BE2C (cell line): ENCODE measurements at regions not wholly inside any gene's neighbourhood (a gene's known extent, or its start where the extent isn't known, plus 50 kb on each side); places are given as distances from the start of the nearest gene placed in this dataset.

Source experiments
- DNase-seq: peaks from one replicate; pipeline ENCODE4 v3.0.0-alpha.2; 2020
- H3K27me3 ChIP-seq: fragments of 250-450 bp; sonication (Bioruptor Pico); 2 replicates; pipeline ENCODE4 v1.5.1; 2020; ENCODE audit warnings: mild to moderate bottlenecking
- H3K36me3 ChIP-seq: fragments of 250-450 bp; sonication (Bioruptor Pico); 2 replicates; pipeline ENCODE4 v1.5.1; 2020; ENCODE audit warnings: mild to moderate bottlenecking
- H3K4me1 ChIP-seq: fragments of 250-450 bp; sonication (Bioruptor Pico); 2 replicates; pipeline ENCODE4 v1.5.1; 2020
- H3K4me3 ChIP-seq: 2 replicates; pipeline ENCODE4 v1.5.1; 2011; ENCODE audit warnings: low read depth, low read length
- H3K9me3 ChIP-seq: fragments of 250-450 bp; sonication (Bioruptor Pico); 2 replicates; pipeline ENCODE4 v1.5.1; 2020
- TF ChIP-seq, protein P1 (sequence below): IDR thresholded peaks from 2 replicates; pipeline ENCODE4 v1.5.1; 2012; ENCODE audit warnings: mild to moderate bottlenecking, low read depth, low read length

DNA sequence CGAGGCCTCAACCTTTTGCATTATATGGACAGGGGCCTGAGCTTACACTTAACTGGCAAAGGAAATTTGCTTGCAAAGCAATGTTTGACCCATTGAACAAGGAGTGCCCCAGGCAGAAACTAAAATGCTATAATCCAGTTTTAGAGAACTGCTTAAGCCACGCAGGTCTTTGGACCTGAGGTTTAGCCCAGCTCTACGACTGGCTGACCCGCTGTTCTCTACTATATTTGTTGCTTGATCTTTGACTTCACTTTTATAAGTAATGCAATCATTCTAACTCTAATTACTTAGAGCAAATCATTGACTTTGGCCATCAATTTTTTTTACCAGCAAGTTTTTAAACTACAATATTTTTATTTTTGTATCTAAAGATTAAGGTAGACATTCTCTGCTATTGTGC lies 268.8 kb downstream of the MREG start:
- Histone ChIP-seq H3K4me3 (no peak overlapping the region), H3K9me3 (no peaks in the 10 kb centered on the region), H3K36me3 (no peaks in the 10 kb centered on the region), H3K4me1 (no peaks in the 10 kb centered on the region), H3K27me3 (no peaks in the 10 kb centered on the region)
- DNase-seq, result no peak
- TF ChIP-seq, protein P1, sequence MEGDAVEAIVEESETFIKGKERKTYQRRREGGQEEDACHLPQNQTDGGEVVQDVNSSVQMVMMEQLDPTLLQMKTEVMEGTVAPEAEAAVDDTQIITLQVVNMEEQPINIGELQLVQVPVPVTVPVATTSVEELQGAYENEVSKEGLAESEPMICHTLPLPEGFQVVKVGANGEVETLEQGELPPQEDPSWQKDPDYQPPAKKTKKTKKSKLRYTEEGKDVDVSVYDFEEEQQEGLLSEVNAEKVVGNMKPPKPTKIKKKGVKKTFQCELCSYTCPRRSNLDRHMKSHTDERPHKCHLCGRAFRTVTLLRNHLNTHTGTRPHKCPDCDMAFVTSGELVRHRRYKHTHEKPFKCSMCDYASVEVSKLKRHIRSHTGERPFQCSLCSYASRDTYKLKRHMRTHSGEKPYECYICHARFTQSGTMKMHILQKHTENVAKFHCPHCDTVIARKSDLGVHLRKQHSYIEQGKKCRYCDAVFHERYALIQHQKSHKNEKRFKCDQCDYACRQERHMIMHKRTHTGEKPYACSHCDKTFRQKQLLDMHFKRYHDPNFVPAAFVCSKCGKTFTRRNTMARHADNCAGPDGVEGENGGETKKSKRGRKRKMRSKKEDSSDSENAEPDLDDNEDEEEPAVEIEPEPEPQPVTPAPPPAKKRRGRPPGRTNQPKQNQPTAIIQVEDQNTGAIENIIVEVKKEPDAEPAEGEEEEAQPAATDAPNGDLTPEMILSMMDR, result no peak

DNA sequence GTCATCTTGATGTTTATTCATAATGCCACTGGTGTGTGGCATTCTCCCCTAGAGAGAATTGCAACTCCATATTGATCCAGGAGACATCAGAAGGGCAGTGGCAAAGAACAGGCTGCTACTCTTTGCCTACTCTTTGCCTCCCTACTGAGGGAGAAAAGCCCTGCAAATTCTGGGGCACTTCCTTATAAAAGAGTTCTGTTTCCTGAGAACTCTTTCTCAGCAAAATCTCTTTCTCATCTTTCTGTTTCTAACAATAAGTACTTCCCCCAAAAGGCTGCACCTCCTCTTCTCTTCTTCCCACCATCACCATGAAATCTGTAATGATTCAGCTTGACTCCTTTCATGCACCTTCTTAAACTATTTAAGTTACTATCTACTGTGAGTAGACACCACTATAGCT lies 270.3 kb downstream of the MREG start:
- Histone ChIP-seq H3K4me1 (no peaks in the 10 kb centered on the region), H3K9me3 (no peaks in the 10 kb centered on the region), H3K27me3 (no peaks in the 10 kb centered on the region), H3K36me3 (no peaks in the 10 kb centered on the region), H3K4me3 (no peak overlapping the region)
- TF ChIP-seq, protein P1, result no peak
- DNase-seq, result no peak

DNA sequence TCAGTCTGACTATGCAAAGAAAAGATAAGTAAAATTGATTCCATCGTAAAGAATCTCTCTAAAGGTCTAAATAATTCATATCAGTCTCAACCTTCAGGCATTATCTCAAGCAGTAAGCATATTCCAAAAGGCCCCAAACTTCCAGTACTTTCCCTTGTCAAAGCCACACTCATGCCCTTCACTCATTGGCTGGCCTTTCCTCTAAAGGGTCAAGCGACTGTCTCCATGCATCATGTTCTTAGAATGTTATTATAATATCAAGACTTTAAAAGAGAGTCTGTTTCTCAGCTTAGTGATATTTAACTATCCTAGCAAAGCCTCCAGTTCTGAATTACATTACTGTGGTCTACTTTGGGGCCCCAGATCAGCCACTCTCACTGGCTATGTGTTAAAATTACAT lies 271.3 kb downstream of the MREG start:
- Histone ChIP-seq H3K9me3 (no peaks in the 10 kb centered on the region), H3K36me3 (no peaks in the 10 kb centered on the region), H3K27me3 (no peaks in the 10 kb centered on the region), H3K4me3 (no peak overlapping the region), H3K4me1 (no peaks in the 10 kb centered on the region)
- DNase-seq, result no peak
- TF ChIP-seq, protein P1, result no peak

DNA sequence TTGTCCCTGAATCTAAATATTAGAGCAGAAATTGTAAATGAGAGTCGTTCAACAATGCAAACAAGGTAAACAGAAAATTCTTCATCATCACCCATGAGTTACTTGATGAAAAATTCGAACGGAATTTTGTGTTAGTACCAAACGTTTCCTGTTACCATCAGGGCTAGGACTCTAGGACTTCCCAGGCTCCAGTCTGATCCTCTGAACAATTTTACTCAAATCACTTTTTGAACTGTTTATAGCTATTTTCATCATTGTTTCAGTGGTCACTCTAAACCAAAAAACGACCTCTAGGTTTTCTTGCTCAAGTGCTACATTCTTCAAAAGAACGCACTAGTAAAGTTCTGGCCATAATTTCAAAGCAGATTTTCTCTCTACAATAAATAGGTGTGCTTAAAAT lies 273.3 kb downstream of the MREG start:
- TF ChIP-seq, protein P1, result no peak
- H3K27me3 ChIP-seq, result no peaks in the 10 kb centered on the region
- no peaks in the 10 kb centered on the region for H3K4me1 ChIP-seq

DNA sequence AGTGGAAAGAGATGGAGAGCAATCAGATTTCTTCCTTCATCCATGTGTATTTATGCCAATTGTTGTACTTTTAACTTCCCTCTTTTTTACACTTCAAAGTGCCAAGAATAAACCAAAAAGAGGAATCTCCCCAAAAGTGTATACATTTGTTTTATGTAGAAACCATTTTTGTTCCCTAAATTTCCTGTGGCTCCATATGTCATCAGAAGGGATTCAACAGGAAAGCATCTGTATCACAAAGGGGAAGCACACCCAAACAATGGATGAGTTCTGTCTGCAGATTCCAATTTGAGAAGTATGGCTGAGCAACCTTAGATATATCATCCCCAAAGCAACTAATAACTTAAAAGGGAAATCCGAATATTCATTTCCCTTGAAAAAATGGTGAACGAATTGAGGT lies 275.0 kb downstream of the MREG start:
- H3K4me3 ChIP-seq, result no peak overlapping the region
- H3K9me3 ChIP-seq, result no peaks in the 10 kb centered on the region
- no peaks in the 10 kb centered on the region for H3K27me3 ChIP-seq
- TF ChIP-seq, protein P1, result no peak
- H3K36me3 ChIP-seq, result no peaks in the 10 kb centered on the region
- no peak for DNase-seq
- no peaks in the 10 kb centered on the region for H3K4me1 ChIP-seq

More for the DNA sequence above, 273.3 kb downstream of the MREG start:
- H3K36me3 ChIP-seq, result no peaks in the 10 kb centered on the region
- DNase-seq, result no peak
- H3K4me3 ChIP-seq, result no peak overlapping the region
- no peaks in the 10 kb centered on the region for H3K9me3 ChIP-seq

DNA sequence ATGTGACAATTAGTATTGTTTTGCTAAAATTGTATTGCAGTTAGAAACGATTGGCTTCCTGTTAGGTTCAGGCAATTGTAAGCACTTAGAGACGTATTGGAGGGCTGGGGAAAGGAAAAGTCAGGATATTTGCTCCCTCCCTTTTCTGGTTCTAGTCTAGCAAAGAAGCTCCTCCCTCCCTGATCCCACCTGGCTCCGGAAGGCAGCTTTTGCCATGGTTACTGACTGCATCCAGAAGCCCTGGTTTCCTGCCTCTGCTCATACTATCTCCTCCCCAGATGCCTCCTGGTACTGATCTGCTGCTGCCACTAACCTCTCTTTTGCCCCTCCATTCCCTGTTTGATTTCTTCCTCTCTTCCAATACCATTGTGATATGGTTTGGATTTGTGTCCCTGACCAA lies 275.9 kb downstream of the MREG start:
- Histone ChIP-seq H3K36me3 (no peaks in the 10 kb centered on the region), H3K4me3 (no peak overlapping the region), H3K27me3 (no peaks in the 10 kb centered on the region), H3K9me3 (no peaks in the 10 kb centered on the region), H3K4me1 (no peaks in the 10 kb centered on the region)
- DNase-seq, result peak; percentile 37
- TF ChIP-seq, protein P1, result no peak
